ENCODE measurements at regions not wholly inside any gene's neighbourhood (a gene's known extent, or its start where the extent isn't known, plus 50 kb on each side); places are given as distances from the start of the nearest gene placed in this dataset.

DNA sequence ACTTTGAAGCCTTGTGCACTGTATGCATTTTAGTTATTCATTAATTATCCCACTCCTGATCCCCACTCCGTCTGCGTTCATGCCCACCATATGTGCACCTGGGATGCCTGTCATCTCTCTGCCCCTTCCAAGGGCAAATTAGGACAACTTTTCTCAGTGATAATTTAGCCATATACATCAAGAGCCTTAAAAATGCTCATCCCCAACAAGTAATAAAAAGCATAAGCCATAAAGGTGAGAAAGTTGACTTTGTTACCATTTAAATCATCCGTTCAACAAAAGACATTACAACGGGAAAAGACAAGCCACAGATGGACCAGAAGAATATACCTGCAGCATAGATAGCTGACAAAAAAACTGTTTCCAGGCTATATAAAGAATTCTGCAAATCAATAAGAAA is 131.4 kb upstream of the LINGO1 start:
- TF ChIP-seq POLR2A (IDR thresholded peaks at IDR 0.05; ENCODE audit: low read length) (no peak), GATA1 (IDR thresholded peaks at IDR 0.05; ENCODE audit: low read depth, low read length) (no peak)
